Endothelial cell (in vitro differentiated cells): ENCODE measurements at regions not wholly inside any gene's neighbourhood (a gene's known extent, or its start where the extent isn't known, plus 50 kb on each side); places are given as distances from the start of the nearest gene placed in this dataset.
"Not testable (repeated sequence)": the region's sequence is repeated elsewhere in the genome, so short reads cannot be mapped to it uniquely, and the experiment has no call there.

Source experiments
- DNase-seq: peaks from one replicate; pipeline ENCODE4 v3.0.0; 2021; ENCODE audit warnings: low spot score
- H3K27ac Mint-ChIP-seq: one replicate; pipeline ENCODE4 v1.8.0; 2021; ENCODE audit warnings: mixed read lengths, inconsistent platforms; ENCODE audit not compliant: unreplicated experiment
- H3K27me3 Mint-ChIP-seq: one replicate; pipeline ENCODE4 v1.8.0; 2021; ENCODE audit warnings: mild to moderate bottlenecking, moderate library complexity, mixed read lengths, inconsistent platforms; ENCODE audit not compliant: unreplicated experiment
- H3K36me3 Mint-ChIP-seq: one replicate; pipeline ENCODE4 v1.8.0; 2021; ENCODE audit warnings: mild to moderate bottlenecking, low read depth, mixed read lengths, inconsistent platforms; ENCODE audit not compliant: unreplicated experiment
- H3K4me1 Mint-ChIP-seq: one replicate; pipeline ENCODE4 v1.8.0; 2021; ENCODE audit warnings: mild to moderate bottlenecking, mixed read lengths, inconsistent platforms; ENCODE audit not compliant: unreplicated experiment
- H3K4me3 Mint-ChIP-seq: one replicate; pipeline ENCODE4 v1.8.0; 2021; ENCODE audit warnings: mild to moderate bottlenecking, mixed read lengths, inconsistent platforms; ENCODE audit not compliant: unreplicated experiment
- H3K9me3 Mint-ChIP-seq: one replicate; pipeline ENCODE4 v1.8.0; 2021; ENCODE audit warnings: mixed read lengths, inconsistent platforms; ENCODE audit not compliant: unreplicated experiment
- TF ChIP-seq, protein P1 (sequence below): fragments of 200-600 bp; sonication (generic); IDR thresholded peaks from one replicate; pipeline ENCODE4 v1.5.0; 2021; ENCODE audit warnings: antibody characterized with exemption; ENCODE audit not compliant: unreplicated experiment

- Mint-ChIP-seq H3K9me3 (no peaks in the 10 kb centered on the region), H3K27me3 (peaks cover 2% of the 10 kb centered on the region), H3K4me3 (no peak overlapping the region), H3K27ac (no peak overlapping the region), H3K36me3 (no peaks in the 10 kb centered on the region), H3K4me1 (no peaks in the 10 kb centered on the region)
- TF ChIP-seq, protein P1, sequence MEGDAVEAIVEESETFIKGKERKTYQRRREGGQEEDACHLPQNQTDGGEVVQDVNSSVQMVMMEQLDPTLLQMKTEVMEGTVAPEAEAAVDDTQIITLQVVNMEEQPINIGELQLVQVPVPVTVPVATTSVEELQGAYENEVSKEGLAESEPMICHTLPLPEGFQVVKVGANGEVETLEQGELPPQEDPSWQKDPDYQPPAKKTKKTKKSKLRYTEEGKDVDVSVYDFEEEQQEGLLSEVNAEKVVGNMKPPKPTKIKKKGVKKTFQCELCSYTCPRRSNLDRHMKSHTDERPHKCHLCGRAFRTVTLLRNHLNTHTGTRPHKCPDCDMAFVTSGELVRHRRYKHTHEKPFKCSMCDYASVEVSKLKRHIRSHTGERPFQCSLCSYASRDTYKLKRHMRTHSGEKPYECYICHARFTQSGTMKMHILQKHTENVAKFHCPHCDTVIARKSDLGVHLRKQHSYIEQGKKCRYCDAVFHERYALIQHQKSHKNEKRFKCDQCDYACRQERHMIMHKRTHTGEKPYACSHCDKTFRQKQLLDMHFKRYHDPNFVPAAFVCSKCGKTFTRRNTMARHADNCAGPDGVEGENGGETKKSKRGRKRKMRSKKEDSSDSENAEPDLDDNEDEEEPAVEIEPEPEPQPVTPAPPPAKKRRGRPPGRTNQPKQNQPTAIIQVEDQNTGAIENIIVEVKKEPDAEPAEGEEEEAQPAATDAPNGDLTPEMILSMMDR, result no peak
- DNase-seq, result no peak
These were observed 256.4 kb upstream of the ARHGEF26 start for GRCh38 chr3:153864793-153865192.

DNA sequence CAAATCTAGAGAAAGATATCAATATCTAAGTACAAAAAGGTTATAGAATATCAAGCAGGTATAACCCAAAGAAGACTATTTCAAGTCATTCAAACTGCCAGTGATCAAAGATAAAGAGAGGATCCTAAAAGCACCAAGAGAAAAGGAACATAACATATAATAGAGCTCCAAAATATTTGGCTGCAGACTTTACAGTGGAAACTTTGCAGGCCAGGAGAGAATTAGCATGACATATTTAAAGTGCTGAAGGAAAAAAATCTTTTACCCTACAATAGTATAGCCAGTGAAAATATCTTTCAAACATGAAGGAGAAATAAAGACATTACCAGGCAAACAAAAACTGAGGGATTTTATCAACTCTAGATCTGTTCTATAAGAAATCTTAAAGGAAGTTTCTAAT lies 254.3 kb upstream of the ARHGEF26 start:
- no peak for DNase-seq
- Mint-ChIP-seq H3K36me3 (no peaks in the 10 kb centered on the region), H3K9me3 (no peaks in the 10 kb centered on the region), H3K27ac (no peak overlapping the region), H3K4me1 (no peaks in the 10 kb centered on the region), H3K27me3 (peaks cover 2% of the 10 kb centered on the region), H3K4me3 (no peak overlapping the region)
- TF ChIP-seq, protein P1, result no peak

DNA sequence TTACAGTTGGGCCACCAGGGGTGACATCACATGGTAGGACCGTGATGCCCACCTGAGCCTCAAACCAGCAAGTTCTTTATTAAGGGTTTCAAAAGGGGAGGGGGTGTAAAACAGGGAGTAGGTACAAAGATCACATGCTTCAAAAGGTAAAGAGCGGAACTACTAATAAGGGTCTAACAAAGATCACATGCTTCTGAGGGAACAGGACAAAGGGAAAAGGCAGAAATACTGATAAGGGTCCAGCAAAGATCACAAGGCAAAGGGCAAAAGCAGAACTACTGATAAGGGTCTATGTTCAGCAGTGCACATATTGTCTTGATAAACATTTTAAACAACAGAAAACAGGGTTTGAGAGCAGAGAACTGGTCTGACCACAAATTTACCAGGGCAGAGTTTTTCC lies 246.8 kb upstream of the ARHGEF26 start:
- H3K4me3 Mint-ChIP-seq, H3K9me3 Mint-ChIP-seq, H3K27me3 Mint-ChIP-seq, H3K36me3 Mint-ChIP-seq, H3K4me1 Mint-ChIP-seq, DNase-seq, H3K27ac Mint-ChIP-seq: not testable (repeated sequence)

- TF ChIP-seq, protein P1, result no peak
- no peaks in the 10 kb centered on the region for H3K36me3 Mint-ChIP-seq
These were observed 240.7 kb upstream of the ARHGEF26 start for GRCh38 chr3:153880493-153880892.

DNA sequence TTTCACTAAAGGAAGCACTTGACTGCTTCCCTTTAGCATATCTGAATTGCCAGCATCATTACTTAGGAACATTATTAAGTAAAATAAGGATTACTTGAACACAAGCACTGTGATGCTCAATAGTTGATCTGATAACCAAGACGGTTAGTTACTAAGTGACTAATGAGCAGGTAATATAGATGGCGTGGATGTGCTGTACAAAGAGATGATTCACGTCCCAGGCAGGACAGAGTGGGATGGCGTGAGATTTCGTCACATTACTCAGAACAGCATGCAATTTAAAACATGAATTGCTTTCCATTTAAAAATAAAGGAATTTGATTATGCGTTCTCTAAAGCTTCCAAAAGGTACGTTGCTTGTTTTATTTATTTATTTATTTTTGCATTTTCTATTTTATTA lies 240.0 kb upstream of the ARHGEF26 start:
- Mint-ChIP-seq H3K9me3 (no peaks in the 10 kb centered on the region), H3K27ac (no peak overlapping the region), H3K4me1 (no peaks in the 10 kb centered on the region), H3K4me3 (no peak overlapping the region), H3K36me3 (no peaks in the 10 kb centered on the region), H3K27me3 (no peaks in the 10 kb centered on the region)
- DNase-seq, result no peak
- TF ChIP-seq, protein P1, result no peak

More at GRCh38 chr3:153880493-153880892, 240.7 kb upstream of the ARHGEF26 start:
- Mint-ChIP-seq H3K27ac (no peak overlapping the region), H3K27me3 (no peaks in the 10 kb centered on the region), H3K4me3 (no peak overlapping the region), H3K9me3 (no peaks in the 10 kb centered on the region), H3K4me1 (no peaks in the 10 kb centered on the region)
- no peak for DNase-seq

GRCh38 chr3:153885359-153885758 lies 235.8 kb upstream of the ARHGEF26 start:
- no peak overlapping the region for H3K4me3 Mint-ChIP-seq
- H3K27ac Mint-ChIP-seq, result no peak overlapping the region
- no peak for DNase-seq
- no peaks in the 10 kb centered on the region for H3K27me3 Mint-ChIP-seq
- no peaks in the 10 kb centered on the region for H3K9me3 Mint-ChIP-seq
- H3K36me3 Mint-ChIP-seq, result no peaks in the 10 kb centered on the region
- TF ChIP-seq, protein P1, result no peak
- H3K4me1 Mint-ChIP-seq, result no peaks in the 10 kb centered on the region
